Suprapubic skin (tissue), 4 donors: ENCODE measurements at regions not wholly inside any gene's neighbourhood (a gene's known extent, or its start where the extent isn't known, plus 50 kb on each side); places are given as distances from the start of the nearest gene placed in this dataset.

Experiments
- DNase-seq, 2 donors: peaks; one replicate each; pipeline ENCODE4 v3.0.0-alpha.2; 2019; ENCODE audit warnings: low spot score in 2 of 2
- H3K27ac ChIP-seq: fragments of 200-600 bp; sonication (generic); one replicate; pipeline ENCODE4 v1.5.1; 2019
- H3K27me3 ChIP-seq: fragments of 200-600 bp; sonication (generic); one replicate; pipeline ENCODE4 v1.5.1; 2019
- H3K36me3 ChIP-seq: fragments of 200-600 bp; sonication (generic); one replicate; pipeline ENCODE4 v1.5.1; 2019
- H3K4me1 ChIP-seq: fragments of 200-600 bp; sonication (generic); one replicate; pipeline ENCODE4 v1.5.1; 2019
- H3K4me3 ChIP-seq: fragments of 200-600 bp; sonication (generic); one replicate; pipeline ENCODE4 v1.5.1; 2019; ENCODE audit warnings: mild to moderate bottlenecking
- H3K9me3 ChIP-seq: fragments of 200-600 bp; sonication (generic); one replicate; pipeline ENCODE4 v1.5.1; 2019
- CTCF ChIP-seq, 2 donors: fragments of 200-600 bp in 1 of 2; fragments of 450-650 bp in 1 of 2; sonication (generic) in 1 of 2; IDR thresholded peaks; one replicate each; pipeline ENCODE4 v1.5.1; 2016 to 2019; ENCODE audit warnings: antibody characterized with exemption in 2 of 2, mild to moderate bottlenecking in 1 of 2, moderate library complexity in 1 of 2
- EP300 ChIP-seq: sonication (generic); formaldehyde crosslinking; IDR thresholded peaks from one replicate; pipeline ENCODE4 v1.6.1; 2017; ENCODE audit warnings: antibody characterized with exemption
- POLR2A ChIP-seq, 2 donors: fragments of 450-650 bp; IDR thresholded peaks; one replicate each; pipeline ENCODE4 v1.6.1; 2017; ENCODE audit warnings: antibody characterized with exemption in 2 of 2, mild to moderate bottlenecking in 2 of 2, moderate library complexity in 2 of 2
- POLR2AphosphoS5 ChIP-seq, 3 donors: sonication (generic); formaldehyde crosslinking; IDR thresholded peaks; one replicate each; pipeline ENCODE4 v1.6.1; 2017; ENCODE audit warnings: antibody characterized with exemption in 3 of 3
- WGBS: methylation state at CpG from one replicate; pipeline ENCODE4 v1.1.5; 2018; 5-methylcytosine and 5-hydroxymethylcytosine counted together

GRCh38 chr7:53446170-53446569 is 410.7 kb downstream of the POM121L12 start:
- WGBS = 70% methylated on average over 3 of the region's 3 CpGs
- H3K27ac ChIP-seq = no peak overlapping the region
- no peaks in the 10 kb centered on the region for H3K9me3 ChIP-seq
- TF ChIP-seq CTCF (IDR thresholded peaks at IDR 0.05) (no peak), POLR2AphosphoS5 (IDR thresholded peaks at IDR 0.05) (no peak), EP300 (no peak), POLR2A (IDR thresholded peaks at IDR 0.05) (no peak)
- H3K27me3 ChIP-seq = no peaks in the 10 kb centered on the region
- no peaks in the 10 kb centered on the region for H3K4me1 ChIP-seq
- H3K36me3 ChIP-seq = no peaks in the 10 kb centered on the region
- H3K4me3 ChIP-seq = no peak overlapping the region
- DNase-seq = no peak

GRCh38 chr7:53458636-53459035 is 423.2 kb downstream of the POM121L12 start:
- Histone ChIP-seq H3K4me1 (no peaks in the 10 kb centered on the region), H3K27ac (no peak overlapping the region), H3K27me3 (no peaks in the 10 kb centered on the region), H3K36me3 (no peaks in the 10 kb centered on the region), H3K9me3 (no peaks in the 10 kb centered on the region), H3K4me3 (no peak overlapping the region)
- WGBS = 79% methylated on average over 3 of the region's 3 CpGs
- DNase-seq = no peak
- no peak for TF ChIP-seq EP300
- no peak for TF ChIP-seq CTCF (IDR thresholded peaks at IDR 0.05)
- TF ChIP-seq POLR2AphosphoS5 (IDR thresholded peaks at IDR 0.05) = no peak
- TF ChIP-seq POLR2A (IDR thresholded peaks at IDR 0.05) = no peak

GRCh38 chr7:53466371-53466770 is 430.9 kb downstream of the POM121L12 start:
- no peak for TF ChIP-seq POLR2AphosphoS5 (IDR thresholded peaks at IDR 0.05)
- TF ChIP-seq CTCF (IDR thresholded peaks at IDR 0.05) = no peak
- no peak for TF ChIP-seq POLR2A (IDR thresholded peaks at IDR 0.05)
- no peak for TF ChIP-seq EP300
- Histone ChIP-seq H3K27me3 (no peaks in the 10 kb centered on the region), H3K27ac (no peak overlapping the region), H3K36me3 (no peaks in the 10 kb centered on the region), H3K4me3 (no peak overlapping the region), H3K9me3 (no peaks in the 10 kb centered on the region), H3K4me1 (no peaks in the 10 kb centered on the region)
- DNase-seq = no peak
- WGBS = 74% methylated on average over 2 of the region's 2 CpGs

- H3K27ac ChIP-seq = no peak overlapping the region
- DNase-seq = no peak
- TF ChIP-seq CTCF (IDR thresholded peaks at IDR 0.05) (no peak), POLR2A (IDR thresholded peaks at IDR 0.05) (no peak), EP300 (no peak), POLR2AphosphoS5 (IDR thresholded peaks at IDR 0.05) (no peak)
Observed at GRCh38 chr7:53470336-53470970, 435.0 kb downstream of the POM121L12 start.

GRCh38 chr7:53473371-53473770 is 437.9 kb downstream of the POM121L12 start:
- Histone ChIP-seq H3K9me3 (no peaks in the 10 kb centered on the region), H3K27me3 (no peaks in the 10 kb centered on the region), H3K4me3 (no peak overlapping the region), H3K4me1 (no peaks in the 10 kb centered on the region), H3K27ac (no peak overlapping the region), H3K36me3 (no peaks in the 10 kb centered on the region)
- DNase-seq = no peak
- TF ChIP-seq CTCF (IDR thresholded peaks at IDR 0.05) (no peak), POLR2A (IDR thresholded peaks at IDR 0.05) (no peak), POLR2AphosphoS5 (IDR thresholded peaks at IDR 0.05) (no peak), EP300 (no peak)
- 23% methylated on average over 1 of the region's 1 CpG for WGBS

More at GRCh38 chr7:53470336-53470970, 435.0 kb downstream of the POM121L12 start:
- H3K9me3 ChIP-seq = no peaks in the 10 kb centered on the region
- H3K36me3 ChIP-seq = no peaks in the 10 kb centered on the region
- WGBS = 68% methylated on average over 4 of the region's 4 CpGs
- no peaks in the 10 kb centered on the region for H3K27me3 ChIP-seq
- no peak overlapping the region for H3K4me3 ChIP-seq
- no peaks in the 10 kb centered on the region for H3K4me1 ChIP-seq
